ENCODE measurements at regions not wholly inside any gene's neighbourhood (a gene's known extent, or its start where the extent isn't known, plus 50 kb on each side); places are given as distances from the start of the nearest gene placed in this dataset.

- Histone ChIP-seq H4K8ac (ENCODE audit: low read depth, low read length) (no peak overlapping the region), H2BK5ac (ENCODE audit: low read length) (no peak overlapping the region), H3K27me3 (ENCODE audit: insufficient read depth, low read length, poor library complexity) (peaks cover 2% of the 10 kb centered on the region), H3K9ac (ENCODE audit: low read length) (no peak overlapping the region), H3K56ac (ENCODE audit: low read length) (no peak overlapping the region), H2BK120ac (ENCODE audit: low read depth, low read length) (no peak overlapping the region), H3K79me1 (ENCODE audit: low read length) (no peaks in the 10 kb centered on the region), H4K5ac (ENCODE audit: low read length) (no peak overlapping the region), H3K27ac (ENCODE audit: low read depth, low read length) (peak overlapping the region; percentile 57), H3K4me3 (ENCODE audit: low read length) (no peak overlapping the region), H3K4me2 (ENCODE audit: low read length) (no peak overlapping the region), H3K36me3 (ENCODE audit: control insufficient read depth, insufficient read depth, low read length) (no peaks in the 10 kb centered on the region), H2BK15ac (replicated peaks; ENCODE audit: low read depth) (no peak overlapping the region), H2AK5ac (ENCODE audit: low read length) (no peak overlapping the region), H3K18ac (ENCODE audit: low read length) (peak overlapping the region; percentile 90), H3K4ac (ENCODE audit: low read depth, low read length) (no peak overlapping the region), H3K4me1 (ENCODE audit: control insufficient read depth, low read depth, low read length) (peaks cover 4% of the 10 kb centered on the region), H3K79me2 (ENCODE audit: control insufficient read depth, insufficient read depth, low read length) (no peaks in the 10 kb centered on the region), H3K23ac (ENCODE audit: low read length) (no peak overlapping the region)
- DNase-seq: peak; percentile 95
- WGBS (ENCODE audit: extremely low coverage, insufficient coverage, low lambda C conversion rate): no CpG with 5 or more reads among the region's 12 CpGs
Measured at GRCh38 chr10:52452600-52453493, 138.8 kb downstream of the DKK1 start.

GRCh38 chr10:52453501-52453900 is 139.4 kb downstream of the DKK1 start:
- H3K18ac ChIP-seq (ENCODE audit: low read length): no peak overlapping the region
- no peak overlapping the region for H4K5ac ChIP-seq (ENCODE audit: low read length)
- no CpG with 5 or more reads among the region's 1 CpG for WGBS (ENCODE audit: extremely low coverage, insufficient coverage, low lambda C conversion rate)
- no peak overlapping the region for H2BK15ac ChIP-seq (replicated peaks; ENCODE audit: low read depth)
- H3K27me3 ChIP-seq (ENCODE audit: insufficient read depth, low read length, poor library complexity): peaks cover 2% of the 10 kb centered on the region
- no peak overlapping the region for H3K27ac ChIP-seq (ENCODE audit: low read depth, low read length)
- H3K36me3 ChIP-seq (ENCODE audit: control insufficient read depth, insufficient read depth, low read length): no peaks in the 10 kb centered on the region
- no peak overlapping the region for H3K4me3 ChIP-seq (ENCODE audit: low read length)
- no peak overlapping the region for H2BK120ac ChIP-seq (ENCODE audit: low read depth, low read length)
- no peak overlapping the region for H3K4me2 ChIP-seq (ENCODE audit: low read length)
- H3K4ac ChIP-seq (ENCODE audit: low read depth, low read length): no peak overlapping the region
- H3K23ac ChIP-seq (ENCODE audit: low read length): no peak overlapping the region
- no peak for DNase-seq
- H2BK5ac ChIP-seq (ENCODE audit: low read length): no peak overlapping the region
- H4K8ac ChIP-seq (ENCODE audit: low read depth, low read length): no peak overlapping the region
- no peaks in the 10 kb centered on the region for H3K79me2 ChIP-seq (ENCODE audit: control insufficient read depth, insufficient read depth, low read length)
- no peak overlapping the region for H3K56ac ChIP-seq (ENCODE audit: low read length)
- H3K79me1 ChIP-seq (ENCODE audit: low read length): no peaks in the 10 kb centered on the region
- no peak overlapping the region for H2AK5ac ChIP-seq (ENCODE audit: low read length)
- no peak overlapping the region for H3K9ac ChIP-seq (ENCODE audit: low read length)
- peaks cover 4% of the 10 kb centered on the region for H3K4me1 ChIP-seq (ENCODE audit: control insufficient read depth, low read depth, low read length)

- Histone ChIP-seq H2BK15ac (replicated peaks; ENCODE audit: low read depth) (no peak overlapping the region), H3K4me2 (ENCODE audit: low read length) (no peak overlapping the region), H2BK120ac (ENCODE audit: low read depth, low read length) (no peak overlapping the region), H3K4me3 (ENCODE audit: low read length) (no peak overlapping the region), H3K56ac (ENCODE audit: low read length) (no peak overlapping the region), H2AK5ac (ENCODE audit: low read length) (no peak overlapping the region), H3K27ac (ENCODE audit: low read depth, low read length) (no peak overlapping the region), H4K5ac (ENCODE audit: low read length) (no peak overlapping the region), H3K4ac (ENCODE audit: low read depth, low read length) (no peak overlapping the region), H4K8ac (ENCODE audit: low read depth, low read length) (peak overlapping the region; percentile 2), H3K4me1 (ENCODE audit: control insufficient read depth, low read depth, low read length) (peaks cover 4% of the 10 kb centered on the region), H3K9ac (ENCODE audit: low read length) (no peak overlapping the region), H3K18ac (ENCODE audit: low read length) (peak overlapping the region; percentile 40), H3K36me3 (ENCODE audit: control insufficient read depth, insufficient read depth, low read length) (no peaks in the 10 kb centered on the region), H2BK5ac (ENCODE audit: low read length) (no peak overlapping the region), H3K79me1 (ENCODE audit: low read length) (no peaks in the 10 kb centered on the region), H3K79me2 (ENCODE audit: control insufficient read depth, insufficient read depth, low read length) (no peaks in the 10 kb centered on the region), H3K27me3 (ENCODE audit: insufficient read depth, low read length, poor library complexity) (peaks cover 2% of the 10 kb centered on the region), H3K23ac (ENCODE audit: low read length) (no peak overlapping the region)
- no CpG with 5 or more reads among the region's 3 CpGs for WGBS (ENCODE audit: extremely low coverage, insufficient coverage, low lambda C conversion rate)
- no peak for DNase-seq
Measured at GRCh38 chr10:52454491-52454890, 140.4 kb downstream of the DKK1 start.

- Histone ChIP-seq H3K27ac (ENCODE audit: low read depth, low read length) (no peak overlapping the region), H2BK15ac (replicated peaks; ENCODE audit: low read depth) (peak overlapping the region; percentile 42), H3K36me3 (ENCODE audit: control insufficient read depth, insufficient read depth, low read length) (no peaks in the 10 kb centered on the region), H3K56ac (ENCODE audit: low read length) (no peak overlapping the region), H3K4me2 (ENCODE audit: low read length) (no peak overlapping the region), H3K23ac (ENCODE audit: low read length) (no peak overlapping the region), H3K4me1 (ENCODE audit: control insufficient read depth, low read depth, low read length) (peaks cover 4% of the 10 kb centered on the region), H2AK5ac (ENCODE audit: low read length) (no peak overlapping the region), H2BK120ac (ENCODE audit: low read depth, low read length) (no peak overlapping the region), H3K79me2 (ENCODE audit: control insufficient read depth, insufficient read depth, low read length) (no peaks in the 10 kb centered on the region), H3K4me3 (ENCODE audit: low read length) (no peak overlapping the region), H3K18ac (ENCODE audit: low read length) (peak overlapping the region; percentile 46), H3K9ac (ENCODE audit: low read length) (no peak overlapping the region), H4K5ac (ENCODE audit: low read length) (no peak overlapping the region), H3K79me1 (ENCODE audit: low read length) (no peaks in the 10 kb centered on the region), H2BK5ac (ENCODE audit: low read length) (no peak overlapping the region), H3K27me3 (ENCODE audit: insufficient read depth, low read length, poor library complexity) (peaks cover 2% of the 10 kb centered on the region), H3K4ac (ENCODE audit: low read depth, low read length) (no peak overlapping the region), H4K8ac (ENCODE audit: low read depth, low read length) (no peak overlapping the region)
- DNase-seq: peak; percentile 51
- WGBS (ENCODE audit: extremely low coverage, insufficient coverage, low lambda C conversion rate): no CpG with 5 or more reads among the region's 3 CpGs
Measured at GRCh38 chr10:52455098-52455497, 141.0 kb downstream of the DKK1 start.

GRCh38 chr10:52459097-52459496 is 145.0 kb downstream of the DKK1 start:
- no peak overlapping the region for H3K4ac ChIP-seq (ENCODE audit: low read depth, low read length)
- H4K8ac ChIP-seq (ENCODE audit: low read depth, low read length): no peak overlapping the region
- no peak overlapping the region for H4K5ac ChIP-seq (ENCODE audit: low read length)
- no peaks in the 10 kb centered on the region for H3K79me1 ChIP-seq (ENCODE audit: low read length)
- no peak overlapping the region for H3K27ac ChIP-seq (ENCODE audit: low read depth, low read length)
- H3K4me2 ChIP-seq (ENCODE audit: low read length): no peak overlapping the region
- no peak overlapping the region for H3K23ac ChIP-seq (ENCODE audit: low read length)
- H2BK5ac ChIP-seq (ENCODE audit: low read length): no peak overlapping the region
- H3K36me3 ChIP-seq (ENCODE audit: control insufficient read depth, insufficient read depth, low read length): no peaks in the 10 kb centered on the region
- no peak overlapping the region for H3K4me3 ChIP-seq (ENCODE audit: low read length)
- H2BK15ac ChIP-seq (replicated peaks; ENCODE audit: low read depth): no peak overlapping the region
- H3K4me1 ChIP-seq (ENCODE audit: control insufficient read depth, low read depth, low read length): peaks cover 2% of the 10 kb centered on the region
- H3K79me2 ChIP-seq (ENCODE audit: control insufficient read depth, insufficient read depth, low read length): no peaks in the 10 kb centered on the region
- H3K9ac ChIP-seq (ENCODE audit: low read length): no peak overlapping the region
- H3K27me3 ChIP-seq (ENCODE audit: insufficient read depth, low read length, poor library complexity): peaks cover 2% of the 10 kb centered on the region
- no peak for DNase-seq
- no peak overlapping the region for H2BK120ac ChIP-seq (ENCODE audit: low read depth, low read length)
- H2AK5ac ChIP-seq (ENCODE audit: low read length): no peak overlapping the region
- no peak overlapping the region for H3K18ac ChIP-seq (ENCODE audit: low read length)
- no peak overlapping the region for H3K56ac ChIP-seq (ENCODE audit: low read length)

GRCh38 chr10:52463826-52464225 is 149.7 kb downstream of the DKK1 start:
- no peak overlapping the region for H3K18ac ChIP-seq (ENCODE audit: low read length)
- H2AK5ac ChIP-seq (ENCODE audit: low read length): no peak overlapping the region
- H2BK5ac ChIP-seq (ENCODE audit: low read length): no peak overlapping the region
- H4K8ac ChIP-seq (ENCODE audit: low read depth, low read length): no peak overlapping the region
- no peaks in the 10 kb centered on the region for H3K79me1 ChIP-seq (ENCODE audit: low read length)
- no peak overlapping the region for H2BK15ac ChIP-seq (replicated peaks; ENCODE audit: low read depth)
- no peak overlapping the region for H4K5ac ChIP-seq (ENCODE audit: low read length)
- no peak overlapping the region for H3K4me2 ChIP-seq (ENCODE audit: low read length)
- no CpG with 5 or more reads among the region's 1 CpG for WGBS (ENCODE audit: extremely low coverage, insufficient coverage, low lambda C conversion rate)
- H3K4me1 ChIP-seq (ENCODE audit: control insufficient read depth, low read depth, low read length): peaks cover 4% of the 10 kb centered on the region
- no peak overlapping the region for H3K23ac ChIP-seq (ENCODE audit: low read length)
- H3K4ac ChIP-seq (ENCODE audit: low read depth, low read length): peak overlapping the region; percentile 31
- no peak overlapping the region for H3K56ac ChIP-seq (ENCODE audit: low read length)
- H3K36me3 ChIP-seq (ENCODE audit: control insufficient read depth, insufficient read depth, low read length): no peaks in the 10 kb centered on the region
- no peaks in the 10 kb centered on the region for H3K79me2 ChIP-seq (ENCODE audit: control insufficient read depth, insufficient read depth, low read length)
- no peak overlapping the region for H3K4me3 ChIP-seq (ENCODE audit: low read length)
- no peak for DNase-seq
- H2BK120ac ChIP-seq (ENCODE audit: low read depth, low read length): no peak overlapping the region
- H3K27me3 ChIP-seq (ENCODE audit: insufficient read depth, low read length, poor library complexity): no peaks in the 10 kb centered on the region
- H3K27ac ChIP-seq (ENCODE audit: low read depth, low read length): no peak overlapping the region
- no peak overlapping the region for H3K9ac ChIP-seq (ENCODE audit: low read length)
